PC-9 (cell line): ENCODE measurements at regions not wholly inside any gene's neighbourhood (a gene's known extent, or its start where the extent isn't known, plus 50 kb on each side); places are given as distances from the start of the nearest gene placed in this dataset.

Experiments used
- EZH2 ChIP-seq: fragments of 200-600 bp; sonication (generic); IDR thresholded peaks from 2 replicates; pipeline ENCODE4 v1.8.0; 2017; ENCODE audit warnings: antibody characterized with exemption, low read depth
- TF ChIP-seq, protein P1 (sequence below): fragments of 200-600 bp; sonication (generic); conservative IDR thresholded peaks from 2 replicates; pipeline ENCODE4 v1.6.1; 2017; ENCODE audit warnings: mixed run types, antibody characterized with exemption, mild to moderate bottlenecking, moderate library complexity

GRCh38 chr20:63103402-63104311, 96.9 kb upstream of the BHLHE23 start:
- TF ChIP-seq, protein P1, sequence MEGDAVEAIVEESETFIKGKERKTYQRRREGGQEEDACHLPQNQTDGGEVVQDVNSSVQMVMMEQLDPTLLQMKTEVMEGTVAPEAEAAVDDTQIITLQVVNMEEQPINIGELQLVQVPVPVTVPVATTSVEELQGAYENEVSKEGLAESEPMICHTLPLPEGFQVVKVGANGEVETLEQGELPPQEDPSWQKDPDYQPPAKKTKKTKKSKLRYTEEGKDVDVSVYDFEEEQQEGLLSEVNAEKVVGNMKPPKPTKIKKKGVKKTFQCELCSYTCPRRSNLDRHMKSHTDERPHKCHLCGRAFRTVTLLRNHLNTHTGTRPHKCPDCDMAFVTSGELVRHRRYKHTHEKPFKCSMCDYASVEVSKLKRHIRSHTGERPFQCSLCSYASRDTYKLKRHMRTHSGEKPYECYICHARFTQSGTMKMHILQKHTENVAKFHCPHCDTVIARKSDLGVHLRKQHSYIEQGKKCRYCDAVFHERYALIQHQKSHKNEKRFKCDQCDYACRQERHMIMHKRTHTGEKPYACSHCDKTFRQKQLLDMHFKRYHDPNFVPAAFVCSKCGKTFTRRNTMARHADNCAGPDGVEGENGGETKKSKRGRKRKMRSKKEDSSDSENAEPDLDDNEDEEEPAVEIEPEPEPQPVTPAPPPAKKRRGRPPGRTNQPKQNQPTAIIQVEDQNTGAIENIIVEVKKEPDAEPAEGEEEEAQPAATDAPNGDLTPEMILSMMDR: no peak
- TF ChIP-seq EZH2: no peak
